Activated T-helper 9 cell treated with anti-CD3 and anti-CD28 coated beads, Interleukin-2, amount 50 U/mL, for 16 hours (primary cell): ENCODE measurements at regions not wholly inside any gene's neighbourhood (a gene's known extent, or its start where the extent isn't known, plus 50 kb on each side); places are given as distances from the start of the nearest gene placed in this dataset.
"Not testable (repeated sequence)": the region's sequence is repeated elsewhere in the genome, so short reads cannot be mapped to it uniquely, and the experiment has no call there.

Source experiments
- DNase-seq: peaks from one replicate; pipeline ENCODE4 v3.0.0-alpha.2; 2020; ENCODE audit warnings: low read depth

- DNase-seq = not testable (repeated sequence)
Observed at GRCh38 chr4:114447963-114448516, 150.6 kb upstream of the UGT8 start.

- DNase-seq = no peak
Observed at GRCh38 chr4:114458728-114459127, 139.9 kb upstream of the UGT8 start.

- no peak for DNase-seq
Observed at GRCh38 chr4:114464726-114465272, 133.8 kb upstream of the UGT8 start.

- DNase-seq = no peak
Observed at GRCh38 chr4:114465766-114466165, 132.8 kb upstream of the UGT8 start.

GRCh38 chr4:114466299-114466698, 132.3 kb upstream of the UGT8 start:
- DNase-seq = no peak

GRCh38 chr4:114472269-114473032, 126.2 kb upstream of the UGT8 start:
- DNase-seq = no peak

- DNase-seq = no peak
Observed at GRCh38 chr4:114474188-114474800, 124.3 kb upstream of the UGT8 start.

- no peak for DNase-seq
Observed at GRCh38 chr4:114476310-114476709, 122.3 kb upstream of the UGT8 start.

- no peak for DNase-seq
Observed at GRCh38 chr4:114479595-114479994, 119.0 kb upstream of the UGT8 start.

- DNase-seq = no peak
Observed at GRCh38 chr4:114481856-114482255, 116.8 kb upstream of the UGT8 start.

- no peak for DNase-seq
Observed at GRCh38 chr4:114487101-114487500, 111.5 kb upstream of the UGT8 start.

- DNase-seq = no peak
Observed at GRCh38 chr4:114488301-114488982, 110.2 kb upstream of the UGT8 start.

GRCh38 chr4:114494246-114494803, 104.3 kb upstream of the UGT8 start:
- no peak for DNase-seq

- DNase-seq = no peak
Observed at GRCh38 chr4:114495471-114495928, 103.1 kb upstream of the UGT8 start.

GRCh38 chr4:114497116-114497515, 101.5 kb upstream of the UGT8 start:
- no peak for DNase-seq

- DNase-seq = no peak
Observed at GRCh38 chr4:114509340-114509739, 89.3 kb upstream of the UGT8 start.

GRCh38 chr4:114512595-114513295, 85.9 kb upstream of the UGT8 start:
- DNase-seq = no peak

- DNase-seq = no peak
Observed at GRCh38 chr4:114519368-114519767, 79.2 kb upstream of the UGT8 start.

GRCh38 chr4:114527170-114527569, 71.4 kb upstream of the UGT8 start:
- no peak for DNase-seq

GRCh38 chr4:114527637-114528036, 71.0 kb upstream of the UGT8 start:
- no peak for DNase-seq

- no peak for DNase-seq
Observed at GRCh38 chr4:114535725-114536124, 62.9 kb upstream of the UGT8 start.

GRCh38 chr4:114537352-114537751, 61.3 kb upstream of the UGT8 start:
- DNase-seq = no peak
